Stomach (tissue), 4 donors: ENCODE measurements at regions not wholly inside any gene's neighbourhood (a gene's known extent, or its start where the extent isn't known, plus 50 kb on each side); places are given as distances from the start of the nearest gene placed in this dataset.

ENCODE experiments used
- CTCF ChIP-seq, 7 experiments: fragments of 450-650 bp in 4 of 7; fragments of 200-600 bp in 3 of 7; sonication (generic) in 3 of 7; IDR thresholded peaks; one replicate each; pipeline ENCODE4 v1.5.1; 2016 to 2019; ENCODE audit warnings: antibody characterized with exemption in 7 of 7, control low read depth in 2 of 7, mild to moderate bottlenecking in 1 of 7
- POLR2A ChIP-seq, 4 donors: fragments of 450-650 bp; IDR thresholded peaks; one replicate each; pipeline ENCODE4 v1.6.1; 2016; ENCODE audit warnings: antibody characterized with exemption in 4 of 4, control low read depth in 2 of 4, mild to moderate bottlenecking in 1 of 4, moderate library complexity in 1 of 4
- POLR2AphosphoS5 ChIP-seq, 3 donors: sonication (generic); formaldehyde crosslinking; IDR thresholded peaks; one replicate each; pipeline ENCODE4 v1.6.1; 2016; ENCODE audit warnings: antibody characterized with exemption in 3 of 3

GRCh38 chr21:38899277-38899947 lies 93.7 kb downstream of the ETS2 start:
- TF ChIP-seq CTCF (IDR thresholded peaks at IDR 0.05): no peak
- TF ChIP-seq POLR2A (IDR thresholded peaks at IDR 0.05): no peak
- no peak for TF ChIP-seq POLR2AphosphoS5 (IDR thresholded peaks at IDR 0.05)
